Suprapubic skin (tissue), 4 donors: ENCODE measurements at regions not wholly inside any gene's neighbourhood (a gene's known extent, or its start where the extent isn't known, plus 50 kb on each side); places are given as distances from the start of the nearest gene placed in this dataset.

Source experiments
- DNase-seq, 2 donors: peaks; one replicate each; pipeline ENCODE4 v3.0.0-alpha.2; 2019; ENCODE audit warnings: low spot score in 2 of 2
- H3K27ac ChIP-seq: fragments of 200-600 bp; sonication (generic); one replicate; pipeline ENCODE4 v1.5.1; 2019
- H3K27me3 ChIP-seq: fragments of 200-600 bp; sonication (generic); one replicate; pipeline ENCODE4 v1.5.1; 2019
- H3K36me3 ChIP-seq: fragments of 200-600 bp; sonication (generic); one replicate; pipeline ENCODE4 v1.5.1; 2019
- H3K4me1 ChIP-seq: fragments of 200-600 bp; sonication (generic); one replicate; pipeline ENCODE4 v1.5.1; 2019
- H3K4me3 ChIP-seq: fragments of 200-600 bp; sonication (generic); one replicate; pipeline ENCODE4 v1.5.1; 2019; ENCODE audit warnings: mild to moderate bottlenecking
- H3K9me3 ChIP-seq: fragments of 200-600 bp; sonication (generic); one replicate; pipeline ENCODE4 v1.5.1; 2019
- CTCF ChIP-seq, 2 donors: fragments of 200-600 bp in 1 of 2; fragments of 450-650 bp in 1 of 2; sonication (generic) in 1 of 2; IDR thresholded peaks; one replicate each; pipeline ENCODE4 v1.5.1; 2016 to 2019; ENCODE audit warnings: antibody characterized with exemption in 2 of 2, mild to moderate bottlenecking in 1 of 2, moderate library complexity in 1 of 2
- EP300 ChIP-seq: sonication (generic); formaldehyde crosslinking; IDR thresholded peaks from one replicate; pipeline ENCODE4 v1.6.1; 2017; ENCODE audit warnings: antibody characterized with exemption
- POLR2A ChIP-seq, 2 donors: fragments of 450-650 bp; IDR thresholded peaks; one replicate each; pipeline ENCODE4 v1.6.1; 2017; ENCODE audit warnings: antibody characterized with exemption in 2 of 2, mild to moderate bottlenecking in 2 of 2, moderate library complexity in 2 of 2
- POLR2AphosphoS5 ChIP-seq, 3 donors: sonication (generic); formaldehyde crosslinking; IDR thresholded peaks; one replicate each; pipeline ENCODE4 v1.6.1; 2017; ENCODE audit warnings: antibody characterized with exemption in 3 of 3
- WGBS: methylation state at CpG from one replicate; pipeline ENCODE4 v1.1.5; 2018; 5-methylcytosine and 5-hydroxymethylcytosine counted together

- Histone ChIP-seq H3K36me3 (no peaks in the 10 kb centered on the region), H3K27ac (peak overlapping the region; percentile 2), H3K27me3 (no peaks in the 10 kb centered on the region), H3K4me1 (peaks cover 63% of the 10 kb centered on the region), H3K9me3 (no peaks in the 10 kb centered on the region), H3K4me3 (no peak overlapping the region)
- no peak for TF ChIP-seq CTCF (IDR thresholded peaks at IDR 0.05)
- TF ChIP-seq POLR2A (IDR thresholded peaks at IDR 0.05) = no peak
- TF ChIP-seq POLR2AphosphoS5 (IDR thresholded peaks at IDR 0.05) = no peak
- TF ChIP-seq EP300 = no peak
- DNase-seq = no peak
- 90% methylated on average over 11 of the region's 11 CpGs for WGBS
Observed at GRCh38 chr2:42957109-42957860, 164.9 kb upstream of the HAAO start.

- 68% methylated on average over 11 of the region's 13 CpGs for WGBS
- Histone ChIP-seq H3K36me3 (no peaks in the 10 kb centered on the region), H3K4me3 (no peak overlapping the region), H3K9me3 (no peaks in the 10 kb centered on the region), H3K4me1 (peaks cover 44% of the 10 kb centered on the region), H3K27ac (peak overlapping the region; percentile 74), H3K27me3 (no peaks in the 10 kb centered on the region)
- TF ChIP-seq POLR2A (IDR thresholded peaks at IDR 0.05) = no peak
- TF ChIP-seq CTCF (IDR thresholded peaks at IDR 0.05) = no peak
- no peak for TF ChIP-seq EP300
- TF ChIP-seq POLR2AphosphoS5 (IDR thresholded peaks at IDR 0.05) = no peak
- no peak for DNase-seq
Observed at GRCh38 chr2:42954227-42954962, 162.0 kb upstream of the HAAO start.

- no peaks in the 10 kb centered on the region for H3K27me3 ChIP-seq
- TF ChIP-seq CTCF (IDR thresholded peaks at IDR 0.05) = no peak
- no peak for DNase-seq
- peaks cover 33% of the 10 kb centered on the region for H3K4me1 ChIP-seq
- H3K9me3 ChIP-seq = no peaks in the 10 kb centered on the region
- H3K36me3 ChIP-seq = no peaks in the 10 kb centered on the region
- H3K4me3 ChIP-seq = no peak overlapping the region
- 76% methylated on average over 4 of the region's 7 CpGs for WGBS
- peak overlapping the region; percentile 8 for H3K27ac ChIP-seq
Observed at GRCh38 chr2:42953216-42953615, 160.8 kb upstream of the HAAO start.

- peak overlapping the region; percentile 11 for H3K27ac ChIP-seq
- WGBS = 72% methylated on average over 8 of the region's 8 CpGs
Observed at GRCh38 chr2:42951263-42951938, 159.0 kb upstream of the HAAO start.

More at GRCh38 chr2:42951263-42951938, 159.0 kb upstream of the HAAO start:
- Histone ChIP-seq H3K4me3 (no peak overlapping the region), H3K36me3 (no peaks in the 10 kb centered on the region), H3K9me3 (no peaks in the 10 kb centered on the region), H3K4me1 (peaks cover 39% of the 10 kb centered on the region), H3K27me3 (no peaks in the 10 kb centered on the region)
- TF ChIP-seq POLR2AphosphoS5 (IDR thresholded peaks at IDR 0.05) (no peak), CTCF (IDR thresholded peaks at IDR 0.05) (no peak), POLR2A (IDR thresholded peaks at IDR 0.05) (no peak), EP300 (no peak)
- DNase-seq = no peak
